Esophagus muscularis mucosa (tissue), 4 donors: ENCODE measurements at regions not wholly inside any gene's neighbourhood (a gene's known extent, or its start where the extent isn't known, plus 50 kb on each side); places are given as distances from the start of the nearest gene placed in this dataset.

Experiments used
- DNase-seq: peaks from one replicate; pipeline ENCODE4 v3.0.0-alpha.2; 2017; ENCODE audit errors: extremely low spot score
- H3K27ac ChIP-seq, 4 donors: fragments of 200-600 bp; sonication (generic); replicated peaks in 1 of 4; 1 replicate in 3 of 4; 2 replicates in 1 of 4; pipeline ENCODE4 v1.5.1; 2016 to 2019; ENCODE audit warnings: mild to moderate bottlenecking in 1 of 4
- H3K27me3 ChIP-seq, 4 donors: fragments of 200-600 bp; sonication (generic); one replicate each; pipeline versions ENCODE4 v1.5.1 to v1.6.0; 2016 to 2019
- H3K36me3 ChIP-seq, 4 donors: fragments of 200-600 bp; sonication (generic); one replicate each; pipeline ENCODE4 v1.5.1; 2016 to 2019
- H3K4me1 ChIP-seq, 4 donors: fragments of 200-600 bp; sonication (generic); one replicate each; pipeline ENCODE4 v1.5.1; 2016 to 2019
- H3K4me3 ChIP-seq, 4 donors: fragments of 200-600 bp; sonication (generic); 1 replicate in 2 of 4; 2 replicates in 2 of 4; pipeline ENCODE4 v1.5.1; 2016 to 2019; ENCODE audit warnings: mild to moderate bottlenecking in 4 of 4, moderate library complexity in 1 of 4
- H3K9me3 ChIP-seq, 4 donors: fragments of 200-600 bp; sonication (generic); 1 replicate in 3 of 4; 2 replicates in 1 of 4; pipeline ENCODE4 v1.5.1; 2016 to 2019
- CTCF ChIP-seq, 3 experiments: fragments of 200-600 bp in 2 of 3; fragments of 450-650 bp in 1 of 3; sonication (generic) in 2 of 3; IDR thresholded peaks; one replicate each; pipeline ENCODE4 v1.5.1; 2017 to 2019; ENCODE audit warnings: antibody characterized with exemption in 3 of 3, mild to moderate bottlenecking in 2 of 3, moderate library complexity in 1 of 3
- EP300 ChIP-seq: sonication (generic); formaldehyde crosslinking; IDR thresholded peaks from one replicate; pipeline ENCODE4 v1.6.1; 2017; ENCODE audit warnings: antibody characterized with exemption
- POLR2A ChIP-seq: fragments of 450-650 bp; IDR thresholded peaks from one replicate; pipeline ENCODE4 v1.6.1; 2017; ENCODE audit warnings: antibody characterized with exemption, moderate library complexity, mild to moderate bottlenecking, low read depth
- POLR2AphosphoS5 ChIP-seq, 2 donors: sonication (generic); formaldehyde crosslinking; IDR thresholded peaks; one replicate each; pipeline ENCODE4 v1.6.1; 2017; ENCODE audit warnings: antibody characterized with exemption in 2 of 2
- WGBS: methylation state at CpG from one replicate; pipeline ENCODE4 v1.1.5; 2018; 5-methylcytosine and 5-hydroxymethylcytosine counted together
- intact Hi-C: fragments of 100-400 bp; cut with DNase I; formaldehyde crosslinking; loops from one replicate; pipeline ENCODE4 v1.15.1; 2023

GRCh38 chr11:36874291-36874690, 276.3 kb upstream of the RAG2 start:
- WGBS, result 52% methylated on average over 4 of the region's 4 CpGs
- DNase-seq, result peak; percentile 26
- TF ChIP-seq POLR2A (no peak), POLR2AphosphoS5 (IDR thresholded peaks at IDR 0.05) (no peak), CTCF (IDR thresholded peaks at IDR 0.05) (no peak), EP300 (no peak)
- H3K27ac ChIP-seq, result no peak overlapping the region
- H3K36me3 ChIP-seq, result no peaks in the 10 kb centered on the region
- H3K4me3 ChIP-seq, result no peak overlapping the region
- intact Hi-C loops, result no loop called here
- H3K4me1 ChIP-seq, result no peaks in the 10 kb centered on the region
- H3K27me3 ChIP-seq, result no peaks in the 10 kb centered on the region
- H3K9me3 ChIP-seq, result no peaks in the 10 kb centered on the region

- Histone ChIP-seq H3K27me3 (no peaks in the 10 kb centered on the region), H3K4me1 (no peaks in the 10 kb centered on the region), H3K36me3 (no peaks in the 10 kb centered on the region), H3K4me3 (no peak overlapping the region), H3K27ac (no peak overlapping the region), H3K9me3 (no peaks in the 10 kb centered on the region)
- intact Hi-C loops, result no loop called here
- WGBS, result 76% methylated on average over 3 of the region's 3 CpGs
- TF ChIP-seq POLR2A, result no peak
- TF ChIP-seq CTCF (IDR thresholded peaks at IDR 0.05), result no peak
- TF ChIP-seq POLR2AphosphoS5 (IDR thresholded peaks at IDR 0.05), result no peak
- no peak for TF ChIP-seq EP300
- DNase-seq, result peak; percentile 26
Measured at GRCh38 chr11:36870361-36870760, 272.3 kb upstream of the RAG2 start.

GRCh38 chr11:36868380-36868779, 270.3 kb upstream of the RAG2 start:
- Histone ChIP-seq H3K4me1 (no peaks in the 10 kb centered on the region), H3K4me3 (no peak overlapping the region), H3K9me3 (no peaks in the 10 kb centered on the region), H3K27me3 (no peaks in the 10 kb centered on the region), H3K27ac (no peak overlapping the region), H3K36me3 (no peaks in the 10 kb centered on the region)
- no peak for DNase-seq
- 83% methylated on average over 5 of the region's 5 CpGs for WGBS
- TF ChIP-seq EP300 (no peak), POLR2AphosphoS5 (IDR thresholded peaks at IDR 0.05) (no peak)
- intact Hi-C loops, result no loop called here

GRCh38 chr11:36865846-36866245, 267.8 kb upstream of the RAG2 start:
- intact Hi-C loops, result no loop called here
- Histone ChIP-seq H3K9me3 (no peaks in the 10 kb centered on the region), H3K27me3 (no peaks in the 10 kb centered on the region), H3K36me3 (no peaks in the 10 kb centered on the region), H3K4me1 (no peaks in the 10 kb centered on the region), H3K27ac (no peak overlapping the region), H3K4me3 (no peak overlapping the region)
- 52% methylated on average over 1 of the region's 1 CpG for WGBS
- TF ChIP-seq POLR2AphosphoS5 (IDR thresholded peaks at IDR 0.05), result no peak
- TF ChIP-seq POLR2A, result no peak
- TF ChIP-seq EP300, result no peak
- TF ChIP-seq CTCF (IDR thresholded peaks at IDR 0.05), result no peak
- DNase-seq, result no peak

GRCh38 chr11:36854875-36855274, 256.8 kb upstream of the RAG2 start:
- intact Hi-C loops, result no loop called here
- Histone ChIP-seq H3K4me1 (no peaks in the 10 kb centered on the region), H3K27me3 (no peaks in the 10 kb centered on the region), H3K9me3 (no peaks in the 10 kb centered on the region), H3K4me3 (no peak overlapping the region), H3K27ac (no peak overlapping the region), H3K36me3 (no peaks in the 10 kb centered on the region)
- TF ChIP-seq EP300 (no peak), CTCF (IDR thresholded peaks at IDR 0.05) (no peak), POLR2AphosphoS5 (IDR thresholded peaks at IDR 0.05) (no peak), POLR2A (no peak)
- DNase-seq, result no peak
- WGBS, result 69% methylated on average over 4 of the region's 4 CpGs
